ENCODE measurements at regions not wholly inside any gene's neighbourhood (a gene's known extent, or its start where the extent isn't known, plus 50 kb on each side); places are given as distances from the start of the nearest gene placed in this dataset.

- ATAC-seq = no peak
- TF ChIP-seq, protein P1, sequence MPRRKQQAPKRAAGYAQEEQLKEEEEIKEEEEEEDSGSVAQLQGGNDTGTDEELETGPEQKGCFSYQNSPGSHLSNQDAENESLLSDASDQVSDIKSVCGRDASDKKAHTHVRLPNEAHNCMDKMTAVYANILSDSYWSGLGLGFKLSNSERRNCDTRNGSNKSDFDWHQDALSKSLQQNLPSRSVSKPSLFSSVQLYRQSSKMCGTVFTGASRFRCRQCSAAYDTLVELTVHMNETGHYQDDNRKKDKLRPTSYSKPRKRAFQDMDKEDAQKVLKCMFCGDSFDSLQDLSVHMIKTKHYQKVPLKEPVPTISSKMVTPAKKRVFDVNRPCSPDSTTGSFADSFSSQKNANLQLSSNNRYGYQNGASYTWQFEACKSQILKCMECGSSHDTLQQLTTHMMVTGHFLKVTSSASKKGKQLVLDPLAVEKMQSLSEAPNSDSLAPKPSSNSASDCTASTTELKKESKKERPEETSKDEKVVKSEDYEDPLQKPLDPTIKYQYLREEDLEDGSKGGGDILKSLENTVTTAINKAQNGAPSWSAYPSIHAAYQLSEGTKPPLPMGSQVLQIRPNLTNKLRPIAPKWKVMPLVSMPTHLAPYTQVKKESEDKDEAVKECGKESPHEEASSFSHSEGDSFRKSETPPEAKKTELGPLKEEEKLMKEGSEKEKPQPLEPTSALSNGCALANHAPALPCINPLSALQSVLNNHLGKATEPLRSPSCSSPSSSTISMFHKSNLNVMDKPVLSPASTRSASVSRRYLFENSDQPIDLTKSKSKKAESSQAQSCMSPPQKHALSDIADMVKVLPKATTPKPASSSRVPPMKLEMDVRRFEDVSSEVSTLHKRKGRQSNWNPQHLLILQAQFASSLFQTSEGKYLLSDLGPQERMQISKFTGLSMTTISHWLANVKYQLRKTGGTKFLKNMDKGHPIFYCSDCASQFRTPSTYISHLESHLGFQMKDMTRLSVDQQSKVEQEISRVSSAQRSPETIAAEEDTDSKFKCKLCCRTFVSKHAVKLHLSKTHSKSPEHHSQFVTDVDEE (CRISPR knock-in tag; IDR thresholded peaks at IDR 0.05) = no peak
Observed at GRCh38 chr2:154537843-154538450, 160.5 kb upstream of the KCNJ3 start.

DNA sequence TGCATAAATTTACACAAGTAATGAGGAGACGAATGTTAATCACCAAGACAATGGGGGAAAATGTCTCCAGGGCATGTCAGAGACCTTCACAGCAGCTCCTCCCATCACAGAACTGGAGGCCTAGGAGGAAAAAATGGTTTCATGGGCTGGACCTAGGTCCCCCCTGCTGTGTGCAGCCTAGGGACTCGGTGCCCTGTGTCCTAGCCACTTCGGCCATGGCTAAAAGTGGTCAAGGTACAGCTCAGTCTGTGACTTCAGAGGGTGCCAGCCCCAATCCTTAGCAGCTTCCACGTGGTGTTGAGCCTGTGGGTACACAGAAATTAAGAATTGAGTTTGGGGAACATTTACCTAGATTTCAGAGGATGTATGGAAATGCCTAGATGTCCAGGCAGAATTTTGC is 152.2 kb upstream of the KCNJ3 start:
- ATAC-seq = no peak

DNA sequence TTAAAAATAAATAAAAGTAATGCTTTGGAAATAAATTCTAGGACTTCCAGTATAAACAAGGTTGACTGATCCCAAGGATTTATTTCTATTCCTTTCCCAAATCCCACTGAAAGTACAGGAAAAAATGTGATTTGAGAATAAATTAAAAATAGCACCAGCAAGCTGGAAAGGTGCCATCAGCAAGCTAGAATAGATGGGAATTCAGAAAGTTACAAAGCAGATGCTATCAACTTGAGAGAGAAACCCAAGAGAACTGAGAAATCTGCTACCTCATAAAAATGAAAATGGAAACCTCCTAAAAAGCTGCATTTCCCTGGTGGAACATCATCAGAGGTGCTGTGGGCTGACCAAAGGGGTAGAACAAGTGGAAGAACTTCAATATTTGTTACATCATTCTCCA is 148.6 kb upstream of the KCNJ3 start:
- no peak for ATAC-seq

More for the DNA sequence above, 152.2 kb upstream of the KCNJ3 start:
- TF ChIP-seq ZFP30 (CRISPR knock-in tag; IDR thresholded peaks at IDR 0.05) (no peak), ZNF70 (CRISPR knock-in tag; IDR thresholded peaks at IDR 0.05) (no peak), ZNF8 (CRISPR knock-in tag; IDR thresholded peaks at IDR 0.05) (no peak), BACH2 (CRISPR knock-in tag; IDR thresholded peaks at IDR 0.05; ENCODE audit: borderline replicate concordance) (no peak), ARNTL (CRISPR knock-in tag; IDR thresholded peaks at IDR 0.05; ENCODE audit: borderline replicate concordance, low read depth) (no peak), PATZ1 (CRISPR knock-in tag; IDR thresholded peaks at IDR 0.05; ENCODE audit: borderline replicate concordance) (no peak), ZFP3 (CRISPR knock-in tag; IDR thresholded peaks at IDR 0.05) (no peak), ZC3H10 (CRISPR knock-in tag; IDR thresholded peaks at IDR 0.05) (no peak), SNAI2 (CRISPR knock-in tag; IDR thresholded peaks at IDR 0.05) (no peak)
- TF ChIP-seq, protein P2, sequence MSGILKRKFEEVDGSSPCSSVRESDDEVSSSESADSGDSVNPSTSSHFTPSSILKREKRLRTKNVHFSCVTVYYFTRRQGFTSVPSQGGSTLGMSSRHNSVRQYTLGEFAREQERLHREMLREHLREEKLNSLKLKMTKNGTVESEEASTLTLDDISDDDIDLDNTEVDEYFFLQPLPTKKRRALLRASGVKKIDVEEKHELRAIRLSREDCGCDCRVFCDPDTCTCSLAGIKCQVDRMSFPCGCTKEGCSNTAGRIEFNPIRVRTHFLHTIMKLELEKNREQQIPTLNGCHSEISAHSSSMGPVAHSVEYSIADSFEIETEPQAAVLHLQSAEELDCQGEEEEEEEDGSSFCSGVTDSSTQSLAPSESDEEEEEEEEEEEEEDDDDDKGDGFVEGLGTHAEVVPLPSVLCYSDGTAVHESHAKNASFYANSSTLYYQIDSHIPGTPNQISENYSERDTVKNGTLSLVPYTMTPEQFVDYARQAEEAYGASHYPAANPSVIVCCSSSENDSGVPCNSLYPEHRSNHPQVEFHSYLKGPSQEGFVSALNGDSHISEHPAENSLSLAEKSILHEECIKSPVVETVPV (CRISPR knock-in tag; IDR thresholded peaks at IDR 0.05) = no peak

More for the DNA sequence above, 148.6 kb upstream of the KCNJ3 start:
- no peak for TF ChIP-seq ZFP30 (CRISPR knock-in tag; IDR thresholded peaks at IDR 0.05)
- TF ChIP-seq, protein P3, sequence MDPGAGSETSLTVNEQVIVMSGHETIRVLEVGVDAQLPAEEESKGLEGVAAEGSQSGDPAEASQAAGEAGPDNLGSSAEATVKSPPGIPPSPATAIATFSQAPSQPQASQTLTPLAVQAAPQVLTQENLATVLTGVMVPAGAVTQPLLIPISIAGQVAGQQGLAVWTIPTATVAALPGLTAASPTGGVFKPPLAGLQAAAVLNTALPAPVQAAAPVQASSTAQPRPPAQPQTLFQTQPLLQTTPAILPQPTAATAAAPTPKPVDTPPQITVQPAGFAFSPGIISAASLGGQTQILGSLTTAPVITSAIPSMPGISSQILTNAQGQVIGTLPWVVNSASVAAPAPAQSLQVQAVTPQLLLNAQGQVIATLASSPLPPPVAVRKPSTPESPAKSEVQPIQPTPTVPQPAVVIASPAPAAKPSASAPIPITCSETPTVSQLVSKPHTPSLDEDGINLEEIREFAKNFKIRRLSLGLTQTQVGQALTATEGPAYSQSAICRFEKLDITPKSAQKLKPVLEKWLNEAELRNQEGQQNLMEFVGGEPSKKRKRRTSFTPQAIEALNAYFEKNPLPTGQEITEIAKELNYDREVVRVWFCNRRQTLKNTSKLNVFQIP (CRISPR knock-in tag; IDR thresholded peaks at IDR 0.05; ENCODE audit: borderline replicate concordance, low read depth) = no peak
- no peak for TF ChIP-seq PATZ1 (CRISPR knock-in tag; IDR thresholded peaks at IDR 0.05; ENCODE audit: borderline replicate concordance)
- TF ChIP-seq, protein P2 (CRISPR knock-in tag; IDR thresholded peaks at IDR 0.05) = no peak
- no peak for TF ChIP-seq ZNF70 (CRISPR knock-in tag; IDR thresholded peaks at IDR 0.05)
- no peak for TF ChIP-seq GLIS3 (CRISPR knock-in tag; IDR thresholded peaks at IDR 0.05)
- TF ChIP-seq OSR1 (CRISPR knock-in tag; IDR thresholded peaks at IDR 0.05) = no peak
- no peak for TF ChIP-seq SNAI2 (CRISPR knock-in tag; IDR thresholded peaks at IDR 0.05)
- TF ChIP-seq ZC3H10 (CRISPR knock-in tag; IDR thresholded peaks at IDR 0.05) = no peak

Data from SK-N-SH treated with all-trans-retinoic acid at 6 μM for 48 hours (cell line).